BJ (cell line): ENCODE measurements at regions not wholly inside any gene's neighbourhood (a gene's known extent, or its start where the extent isn't known, plus 50 kb on each side); places are given as distances from the start of the nearest gene placed in this dataset.

ENCODE experiments used
- CTCF ChIA-PET: fragments of 350-600 bp; formaldehyde crosslinking; extraction: SDS; loops from one replicate; lab custom pipeline; 2021; ENCODE audit warnings: antibody characterized with exemption, inconsistent platforms; lab: Yijun Ruan, JAX
- POLR2A ChIA-PET: fragments of 300-600 bp; sonication (Branson Sonifier 250); formaldehyde crosslinking; extraction: SDS; loops from one replicate; lab custom pipeline; 2021; ENCODE audit warnings: antibody characterized with exemption; lab: Charles Lee
- DNase-seq: peaks from one replicate; pipeline ENCODE4 v3.0.0-alpha.2; 2011; ENCODE audit warnings: low read depth
- H3K27me3 ChIP-seq: 2 replicates; pipeline ENCODE4 v1.6.0; 2011; ENCODE audit warnings: low read length; ENCODE audit not compliant: control insufficient read depth, insufficient read depth
- H3K36me3 ChIP-seq: 2 replicates; pipeline ENCODE4 v1.5.1; 2011; ENCODE audit warnings: low read length; ENCODE audit not compliant: control insufficient read depth, insufficient read depth
- H3K4me3 ChIP-seq: 2 replicates; pipeline ENCODE4 v1.5.1; 2011; ENCODE audit warnings: low read depth, mild to moderate bottlenecking, control low read depth, low read length
- TF ChIP-seq, protein P1 (sequence below): IDR thresholded peaks from 2 replicates; pipeline ENCODE4 v1.5.1; 2011; ENCODE audit warnings: low read depth, mild to moderate bottlenecking, control low read depth, inconsistent platforms, low read length, moderate library complexity; ENCODE audit not compliant: insufficient read depth

DNA sequence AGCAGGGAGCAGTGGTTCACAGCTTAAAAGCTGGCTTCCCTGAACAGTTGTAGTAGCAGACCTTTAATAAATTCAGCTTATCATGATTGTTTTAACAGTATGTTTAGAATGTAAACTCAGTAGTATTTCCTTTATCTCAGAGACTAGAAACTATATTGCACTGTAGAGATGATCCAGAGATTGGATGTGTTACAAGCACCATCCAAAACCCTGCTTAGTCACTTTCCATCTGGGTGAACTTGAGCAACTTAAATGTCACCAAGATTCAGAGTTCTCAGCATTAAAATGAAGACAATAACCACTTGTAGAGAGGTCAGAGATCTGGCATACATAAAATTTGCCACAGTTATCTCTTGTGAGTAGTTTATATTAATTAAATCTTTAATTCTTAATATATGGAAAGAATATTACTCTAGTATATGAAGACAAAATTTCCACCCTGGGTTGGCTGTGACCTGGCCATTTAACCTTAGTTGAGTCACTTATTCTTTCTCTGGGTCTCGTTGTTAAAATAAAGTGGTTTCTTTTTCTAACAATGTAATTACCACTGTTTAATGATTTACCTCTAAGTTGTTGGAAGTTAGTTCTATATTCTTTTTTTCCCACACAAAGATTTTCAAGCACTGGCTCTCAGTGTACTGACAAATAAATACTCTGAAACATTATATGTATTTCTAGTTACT, 239.2 kb upstream of the FKBP1C start:
- Histone ChIP-seq H3K27me3 (no peaks in the 10 kb centered on the region), H3K36me3 (no peaks in the 10 kb centered on the region), H3K4me3 (no peak overlapping the region)
- ChIA-PET POLR2A (no interaction called here), CTCF (no interaction called here)
- TF ChIP-seq, protein P1, sequence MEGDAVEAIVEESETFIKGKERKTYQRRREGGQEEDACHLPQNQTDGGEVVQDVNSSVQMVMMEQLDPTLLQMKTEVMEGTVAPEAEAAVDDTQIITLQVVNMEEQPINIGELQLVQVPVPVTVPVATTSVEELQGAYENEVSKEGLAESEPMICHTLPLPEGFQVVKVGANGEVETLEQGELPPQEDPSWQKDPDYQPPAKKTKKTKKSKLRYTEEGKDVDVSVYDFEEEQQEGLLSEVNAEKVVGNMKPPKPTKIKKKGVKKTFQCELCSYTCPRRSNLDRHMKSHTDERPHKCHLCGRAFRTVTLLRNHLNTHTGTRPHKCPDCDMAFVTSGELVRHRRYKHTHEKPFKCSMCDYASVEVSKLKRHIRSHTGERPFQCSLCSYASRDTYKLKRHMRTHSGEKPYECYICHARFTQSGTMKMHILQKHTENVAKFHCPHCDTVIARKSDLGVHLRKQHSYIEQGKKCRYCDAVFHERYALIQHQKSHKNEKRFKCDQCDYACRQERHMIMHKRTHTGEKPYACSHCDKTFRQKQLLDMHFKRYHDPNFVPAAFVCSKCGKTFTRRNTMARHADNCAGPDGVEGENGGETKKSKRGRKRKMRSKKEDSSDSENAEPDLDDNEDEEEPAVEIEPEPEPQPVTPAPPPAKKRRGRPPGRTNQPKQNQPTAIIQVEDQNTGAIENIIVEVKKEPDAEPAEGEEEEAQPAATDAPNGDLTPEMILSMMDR: no peak
- no peak for DNase-seq

DNA sequence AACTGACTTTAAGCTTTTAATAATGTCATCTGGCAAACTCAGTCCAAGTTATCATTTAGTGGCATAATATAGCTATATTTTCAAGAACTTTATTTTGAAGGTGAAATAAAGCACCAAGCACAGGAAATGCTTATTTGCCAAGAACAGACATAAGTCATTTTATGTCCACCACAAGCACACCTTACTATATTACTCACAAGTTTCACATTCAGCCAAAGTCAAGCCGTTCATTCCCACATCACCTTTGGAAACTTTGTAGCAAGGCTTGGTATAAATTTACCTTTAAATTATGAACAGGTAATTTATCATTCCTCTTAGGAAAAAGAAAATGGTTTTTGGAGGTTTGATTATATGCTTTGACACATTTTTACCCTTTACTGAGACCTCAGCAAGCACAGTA, 236.8 kb upstream of the FKBP1C start:
- ChIA-PET CTCF (no interaction called here), POLR2A (no interaction called here)
- TF ChIP-seq, protein P1: no peak
- Histone ChIP-seq H3K36me3 (no peaks in the 10 kb centered on the region), H3K27me3 (no peaks in the 10 kb centered on the region), H3K4me3 (no peak overlapping the region)
- DNase-seq: no peak

DNA sequence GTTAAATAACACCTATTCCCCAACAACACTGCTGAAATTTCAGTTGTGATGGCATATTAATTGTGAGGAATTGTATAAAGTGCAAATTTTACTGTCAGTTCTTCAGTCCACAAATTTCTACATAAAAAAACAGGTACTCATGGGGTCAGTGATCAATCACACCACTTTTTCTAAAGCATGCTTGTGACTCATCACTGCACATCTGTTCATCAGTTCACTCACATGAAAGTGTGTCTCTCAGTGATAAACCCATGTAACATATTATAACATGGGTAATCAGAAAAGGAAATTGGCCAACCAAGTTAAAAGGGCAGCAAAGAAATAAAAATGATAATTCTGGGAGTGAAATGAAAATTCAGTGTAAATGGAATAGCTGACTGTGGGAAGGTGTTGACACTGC, 234.7 kb upstream of the FKBP1C start:
- no peaks in the 10 kb centered on the region for H3K36me3 ChIP-seq
- TF ChIP-seq, protein P1: no peak
- H3K27me3 ChIP-seq: no peaks in the 10 kb centered on the region
- no peak for DNase-seq
- ChIA-PET POLR2A (no interaction called here), CTCF (no interaction called here)
- H3K4me3 ChIP-seq: no peak overlapping the region

DNA sequence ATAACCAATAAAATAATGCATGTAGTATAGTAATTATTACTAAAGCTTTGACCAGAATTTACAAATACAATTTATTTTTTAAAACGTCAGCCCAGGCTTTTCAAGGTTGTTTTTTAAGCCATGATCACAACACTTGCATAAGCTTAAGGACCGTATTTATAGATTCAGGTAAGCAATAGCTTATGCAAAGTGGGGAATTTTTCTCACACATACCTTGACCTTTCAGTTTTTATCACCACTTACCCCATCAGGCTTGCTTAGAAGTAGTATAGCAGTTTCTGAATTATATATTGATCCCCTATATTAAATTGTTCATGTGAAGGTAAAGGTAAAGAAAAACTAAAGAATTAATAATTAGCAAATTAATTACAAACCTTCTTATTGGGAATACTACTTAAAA, 232.3 kb upstream of the FKBP1C start:
- CTCF ChIA-PET: no interaction called here
- DNase-seq: no peak
- H3K27me3 ChIP-seq: no peaks in the 10 kb centered on the region
- TF ChIP-seq, protein P1: no peak
- H3K36me3 ChIP-seq: no peaks in the 10 kb centered on the region
- POLR2A ChIA-PET: no interaction called here
- no peak overlapping the region for H3K4me3 ChIP-seq

DNA sequence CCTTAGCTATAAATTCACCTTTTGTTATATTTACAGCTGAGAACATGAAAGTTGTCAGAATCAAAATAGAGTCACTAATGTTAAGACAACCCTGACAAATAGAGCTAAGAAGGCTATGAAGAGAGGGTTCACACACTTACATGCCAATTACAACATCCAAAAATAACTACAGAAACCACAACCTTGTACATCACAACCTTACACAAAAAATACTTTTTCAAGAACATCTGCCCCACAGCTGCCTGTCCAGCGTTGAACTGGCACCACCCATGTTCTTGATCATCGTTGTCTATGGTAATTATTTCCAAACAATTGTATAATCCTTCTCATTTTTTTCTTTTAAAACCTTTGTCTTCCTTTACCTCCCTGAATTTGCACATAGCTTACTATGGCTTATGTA, 231.2 kb upstream of the FKBP1C start:
- Histone ChIP-seq H3K27me3 (no peaks in the 10 kb centered on the region), H3K4me3 (no peak overlapping the region), H3K36me3 (no peaks in the 10 kb centered on the region)
- CTCF ChIA-PET: no interaction called here
- POLR2A ChIA-PET: no interaction called here
- no peak for DNase-seq
- TF ChIP-seq, protein P1: no peak
